Lung (tissue), 11 donors: ENCODE measurements at regions not wholly inside any gene's neighbourhood (a gene's known extent, or its start where the extent isn't known, plus 50 kb on each side); places are given as distances from the start of the nearest gene placed in this dataset.
A peak's percentile ranks its signal among the peaks of the same experiment; 100 is the strongest.

Experiments used
- ATAC-seq: fragments of 200-7000 bp; cut with Tn5 transposase; one replicate; pipeline ENCODE4 v1.9.1; 2020; ENCODE audit warnings: moderate number of reproducible peaks; ENCODE audit not compliant: insufficient read depth, low FRiP score
- DNase-seq, 3 donors: peaks; one replicate each; pipeline ENCODE4 v3.0.0-alpha.2; 2013 to 2017
- H3K27ac ChIP-seq, 2 donors: one replicate each; pipeline ENCODE4 v1.5.1; 2013; ENCODE audit warnings: mild to moderate bottlenecking in 2 of 2, moderate library complexity in 2 of 2, control low read depth in 1 of 2, inconsistent platforms in 1 of 2, low read depth in 1 of 2, low read length in 1 of 2
- H3K27me3 ChIP-seq, 3 donors: one replicate each; pipeline ENCODE4 v1.5.1; 2013; ENCODE audit warnings: low read length in 2 of 3; ENCODE audit not compliant: control insufficient read depth in 3 of 3, insufficient read depth in 3 of 3
- H3K36me3 ChIP-seq, 4 donors: one replicate each; pipeline ENCODE4 v1.5.1; 2013; ENCODE audit warnings: low read length in 4 of 4, mild to moderate bottlenecking in 1 of 4, moderate library complexity in 1 of 4; ENCODE audit not compliant: control insufficient read depth in 4 of 4, insufficient read depth in 4 of 4
- H3K4me1 ChIP-seq, 5 donors: one replicate each; pipeline ENCODE4 v1.5.1; 2013; ENCODE audit warnings: low read length in 5 of 5, mild to moderate bottlenecking in 2 of 5, moderate library complexity in 1 of 5; ENCODE audit not compliant: control insufficient read depth in 5 of 5, insufficient read depth in 5 of 5
- H3K4me3 ChIP-seq: one replicate; pipeline ENCODE4 v1.5.1; 2013; ENCODE audit warnings: mild to moderate bottlenecking, control low read depth, moderate library complexity
- H3K9ac ChIP-seq, 2 donors: one replicate each; pipeline ENCODE4 v1.5.1; 2013; ENCODE audit warnings: low read length in 2 of 2, control low read depth in 1 of 2; ENCODE audit not compliant: insufficient read depth in 1 of 2
- H3K9me3 ChIP-seq, 4 donors: one replicate each; pipeline ENCODE4 v1.5.1; 2013; ENCODE audit warnings: low read length in 3 of 4, mild to moderate bottlenecking in 1 of 4, moderate library complexity in 1 of 4; ENCODE audit not compliant: control insufficient read depth in 4 of 4, insufficient read depth in 3 of 4
- CTCF ChIP-seq: IDR thresholded peaks from 2 replicates; pipeline ENCODE4 v1.5.1; 2012; ENCODE audit warnings: mild to moderate bottlenecking; ENCODE audit errors: control extremely low read depth, extremely low read depth
- WGBS, 2 donors: extraction: QIAGEN DNeasy Blood & Tissue Kit; methylation state at CpG; one replicate each; pipeline ENCODE4 v1.1.7; 2013; 5-methylcytosine and 5-hydroxymethylcytosine counted together
- donor health status: control.
- donor health status: control.
- donor health status: Bipolar disorder and iron deficiency.
- donor health status: healthy.
- donor health status: DM: yes; HTN: yes; CAD: no.

GRCh38 chr6:98041921-98042320, 758.9 kb upstream of the MMS22L start:
- no peak overlapping the region for H3K27ac ChIP-seq
- no peak overlapping the region for H3K9ac ChIP-seq
- H3K4me1 ChIP-seq = peaks cover 0 to 4% (median 0%) of the 10 kb centered on the region in 5 donors
- WGBS, 2 donors = 19 to 28% methylated on average over 5 of the region's 5 CpGs
- H3K9me3 ChIP-seq = no peaks in the 10 kb centered on the region
- H3K4me3 ChIP-seq = no peak overlapping the region
- no peak for TF ChIP-seq CTCF
- DNase-seq (no peak), ATAC-seq (no peak)
- no peaks in the 10 kb centered on the region for H3K27me3 ChIP-seq
- H3K36me3 ChIP-seq = no peaks in the 10 kb centered on the region

- DNase-seq (no peak), ATAC-seq (no peak)
- Histone ChIP-seq H3K36me3 (no peaks in the 10 kb centered on the region), H3K9me3 (no peaks in the 10 kb centered on the region), H3K4me3 (no peak overlapping the region), H3K27ac (no peak overlapping the region), H3K4me1 (peaks cover 0 to 4% (median 0%) of the 10 kb centered on the region in 5 donors), H3K9ac (no peak overlapping the region), H3K27me3 (no peaks in the 10 kb centered on the region)
- 74 to 92% methylated on average over 7 of the region's 7 CpGs for WGBS, 2 donors
- TF ChIP-seq CTCF = no peak
Observed at GRCh38 chr6:98044151-98044561, 761.1 kb upstream of the MMS22L start.

- TF ChIP-seq CTCF = no peak
- WGBS, 2 donors = 35 to 49% methylated on average over 7 of the region's 7 CpGs
Observed at GRCh38 chr6:98044791-98045470, 761.9 kb upstream of the MMS22L start.

GRCh38 chr6:98047164-98047563, 764.1 kb upstream of the MMS22L start:
- Histone ChIP-seq H3K27me3 (no peaks in the 10 kb centered on the region), H3K4me1 (no peaks in the 10 kb centered on the region), H3K9me3 (peaks cover 0 to 2% (median 0%) of the 10 kb centered on the region in 4 donors), H3K4me3 (no peak overlapping the region), H3K9ac (no peak overlapping the region), H3K27ac (no peak overlapping the region), H3K36me3 (no peaks in the 10 kb centered on the region)
- no peak for ATAC-seq
- TF ChIP-seq CTCF = no peak
- no peak for DNase-seq
- 24 to 31% methylated on average over 2 of the region's 2 CpGs for WGBS, 2 donors

More at GRCh38 chr6:98044791-98045470, 761.9 kb upstream of the MMS22L start:
- Histone ChIP-seq H3K27me3 (no peaks in the 10 kb centered on the region), H3K27ac (no peak overlapping the region), H3K4me1 (peaks cover 0 to 4% (median 0%) of the 10 kb centered on the region in 5 donors), H3K9ac (no peak overlapping the region), H3K36me3 (no peaks in the 10 kb centered on the region), H3K9me3 (peaks cover 0 to 2% (median 0%) of the 10 kb centered on the region in 4 donors), H3K4me3 (no peak overlapping the region)
- no peak for ATAC-seq
- DNase-seq = peak in 2 of 3 donors; percentile 18 to 34
